ENCODE measurements at regions not wholly inside any gene's neighbourhood (a gene's known extent, or its start where the extent isn't known, plus 50 kb on each side); places are given as distances from the start of the nearest gene placed in this dataset.
A peak's percentile ranks its signal among the peaks of the same experiment; 100 is the strongest.
"Not testable (repeated sequence)": the region's sequence is repeated elsewhere in the genome, so short reads cannot be mapped to it uniquely, and the experiment has no call there.

- Histone ChIP-seq H3K27ac (no peak overlapping the region), H3K36me3 (no peaks in the 10 kb centered on the region), H3K4me1 (no peaks in the 10 kb centered on the region), H3K4me3 (no peak overlapping the region), H3K9me3 (peaks cover 0 to 31% (median 11%) of the 10 kb centered on the region in 11 donors), H3K27me3 (no peaks in the 10 kb centered on the region)
- DNase-seq (no peak), ATAC-seq (no peak)
- WGBS, 2 donors, result 82 to 84% methylated on average over 1 of the region's 1 CpG
- TF ChIP-seq CTCF (IDR thresholded peaks at IDR 0.05), result no peak
- intact Hi-C loops (cut with DNase I), result no loop called here
Measured at GRCh38 chr6:121563286-121563685, 127.8 kb downstream of the GJA1 start.

- H3K27ac ChIP-seq; H3K27me3 ChIP-seq; H3K4me3 ChIP-seq; DNase-seq; ATAC-seq; H3K4me1 ChIP-seq; intact Hi-C loops (cut with DNase I); H3K36me3 ChIP-seq: not testable (repeated sequence)
- H3K9me3 ChIP-seq, result peaks cover 0 to 33% (median 11%) of the 10 kb centered on the region in 11 donors
- 95% methylated on average over 5 of the region's 5 CpGs for WGBS, 2 donors
Measured at GRCh38 chr6:121564529-121564928, 129.1 kb downstream of the GJA1 start.

GRCh38 chr6:121571455-121571854 is 136.0 kb downstream of the GJA1 start:
- TF ChIP-seq CTCF (IDR thresholded peaks at IDR 0.05), result no peak
- intact Hi-C loops (cut with DNase I), result loop anchor here in 1 of 10 donors (10.0 kb wide), 1 partner anchor 117 kb away; no protein-coding TSS in a partner anchor
- ATAC-seq (no peak), DNase-seq (no peak)
- Histone ChIP-seq H3K27me3 (no peaks in the 10 kb centered on the region), H3K4me1 (peaks cover 0 to 18% (median 12%) of the 10 kb centered on the region in 9 donors), H3K9me3 (peaks cover 0 to 6% (median 0%) of the 10 kb centered on the region in 11 donors), H3K4me3 (no peak overlapping the region), H3K27ac (no peak overlapping the region), H3K36me3 (no peaks in the 10 kb centered on the region)
- WGBS, 2 donors, result 70 to 88% methylated on average over 1 of the region's 1 CpG

- Histone ChIP-seq H3K27me3 (no peaks in the 10 kb centered on the region), H3K9me3 (peaks cover 0 to 6% (median 0%) of the 10 kb centered on the region in 11 donors), H3K4me3 (no peak overlapping the region), H3K36me3 (no peaks in the 10 kb centered on the region), H3K27ac (peak overlapping the region in 7 of 10 donors; percentile 37 to 74 (median 44)), H3K4me1 (peaks cover 0 to 18% (median 14%) of the 10 kb centered on the region in 9 donors)
- peak in 6 of 8 donors; percentile 67 to 85 (median 78) for ATAC-seq
- no peak for DNase-seq
- no peak for TF ChIP-seq CTCF (IDR thresholded peaks at IDR 0.05)
- intact Hi-C loops (cut with DNase I), result loop anchor here in 1 of 10 donors (10.0 kb wide), 1 partner anchor 119 kb away; no protein-coding TSS in a partner anchor
Measured at GRCh38 chr6:121573481-121573880, 138.0 kb downstream of the GJA1 start.

- TF ChIP-seq CTCF (IDR thresholded peaks at IDR 0.05), result no peak
- Histone ChIP-seq H3K4me3 (no peak overlapping the region), H3K36me3 (no peaks in the 10 kb centered on the region), H3K9me3 (no peaks in the 10 kb centered on the region), H3K27ac (no peak overlapping the region), H3K27me3 (no peaks in the 10 kb centered on the region), H3K4me1 (peaks cover 0 to 25% (median 11%) of the 10 kb centered on the region in 9 donors)
- ATAC-seq (no peak), DNase-seq (no peak)
- intact Hi-C loops (cut with DNase I), result loop anchor here in 1 of 10 donors (10.0 kb wide), 1 partner anchor 123 kb away; no protein-coding TSS in a partner anchor
Measured at GRCh38 chr6:121578216-121578615, 142.8 kb downstream of the GJA1 start.

All from heart right ventricle (tissue), 16 donors.